ENCODE measurements at regions not wholly inside any gene's neighbourhood (a gene's known extent, or its start where the extent isn't known, plus 50 kb on each side); places are given as distances from the start of the nearest gene placed in this dataset.
A peak's percentile ranks its signal among the peaks of the same experiment; 100 is the strongest.

DNA sequence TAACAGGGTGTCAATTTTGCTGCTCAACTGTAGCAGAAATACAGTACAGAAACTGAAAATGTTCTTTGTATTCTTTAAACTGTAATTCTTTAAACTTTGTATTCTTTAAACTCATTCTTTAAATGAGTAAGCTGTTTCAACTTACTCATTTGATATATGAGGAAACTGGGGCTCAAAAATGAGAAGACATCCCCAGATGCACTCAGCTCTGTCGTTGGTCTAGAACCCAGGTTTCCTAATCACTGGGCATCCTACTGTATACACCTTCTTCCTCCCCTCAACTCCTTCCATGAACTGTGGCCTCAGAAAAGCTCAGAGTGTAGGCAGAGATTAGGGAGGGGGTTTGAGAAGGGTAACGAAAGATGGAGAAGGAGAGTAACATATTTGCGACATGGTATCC is 136.5 kb upstream of the MAST4 start:
- no peak for DNase-seq (ENCODE audit: low read depth in 2 of 3, low spot score in 1 of 3)

DNA sequence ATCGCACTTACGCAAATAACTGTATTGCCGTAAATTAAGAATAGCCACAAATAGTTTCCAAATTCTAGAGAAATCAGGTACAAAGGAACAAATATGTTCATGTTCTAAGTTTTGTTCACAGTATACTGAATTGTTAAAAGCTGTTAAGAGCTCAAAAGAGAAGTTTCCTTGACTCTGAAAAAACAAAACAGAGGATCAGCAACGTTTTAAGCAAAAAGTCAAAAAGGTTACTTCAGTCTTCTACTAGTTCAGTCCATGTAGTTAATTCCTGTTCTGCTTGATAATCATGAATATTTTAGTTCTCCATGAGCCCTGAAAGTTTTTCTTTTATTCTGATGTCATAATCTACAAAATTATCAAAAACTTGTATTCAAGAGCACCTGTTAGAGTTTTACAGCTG is 128.6 kb upstream of the MAST4 start:
- no peak for DNase-seq (ENCODE audit: low read depth in 2 of 3, low spot score in 1 of 3)

DNA sequence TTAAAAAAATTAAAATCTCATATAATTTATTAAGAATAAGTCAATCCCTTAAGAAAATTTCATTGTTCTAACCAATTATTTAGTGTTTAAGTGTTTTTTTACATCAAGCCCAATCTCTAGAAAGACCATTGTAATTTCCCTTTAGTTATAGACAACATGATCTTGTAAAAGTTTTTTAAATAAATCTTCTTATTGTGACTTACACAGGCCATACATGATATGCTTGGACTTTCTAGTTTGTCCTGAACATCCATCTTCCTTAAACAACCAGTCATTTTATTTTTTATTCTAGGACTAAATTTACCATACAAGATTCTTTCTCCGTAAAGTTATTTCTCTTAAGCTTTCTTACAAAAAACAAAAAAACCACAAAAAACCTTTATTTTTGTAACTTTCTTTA is 126.5 kb upstream of the MAST4 start:
- DNase-seq (ENCODE audit: low read depth in 2 of 3, low spot score in 1 of 3), result no peak

DNA sequence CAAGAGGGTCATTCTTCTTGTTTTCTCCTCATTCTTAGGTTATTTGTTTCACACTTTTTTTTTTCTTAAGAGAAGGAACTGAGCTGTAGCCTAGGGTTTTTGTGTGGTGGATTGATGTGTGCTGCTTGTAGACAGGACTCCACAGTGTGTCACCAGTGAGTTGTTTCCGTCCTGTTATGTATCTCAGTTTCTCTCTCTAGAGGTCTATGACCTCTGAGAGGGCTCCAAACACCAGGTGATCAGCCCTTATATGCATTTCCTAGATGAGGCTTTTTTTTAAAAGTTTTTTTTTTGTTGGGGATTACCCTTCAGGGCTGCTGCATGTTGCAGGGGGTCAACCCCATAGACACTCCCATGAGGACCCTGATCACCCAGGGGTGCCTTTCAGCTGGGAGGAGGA is 124.2 kb upstream of the MAST4 start:
- no peak for DNase-seq (ENCODE audit: low read depth in 2 of 3, low spot score in 1 of 3)

DNA sequence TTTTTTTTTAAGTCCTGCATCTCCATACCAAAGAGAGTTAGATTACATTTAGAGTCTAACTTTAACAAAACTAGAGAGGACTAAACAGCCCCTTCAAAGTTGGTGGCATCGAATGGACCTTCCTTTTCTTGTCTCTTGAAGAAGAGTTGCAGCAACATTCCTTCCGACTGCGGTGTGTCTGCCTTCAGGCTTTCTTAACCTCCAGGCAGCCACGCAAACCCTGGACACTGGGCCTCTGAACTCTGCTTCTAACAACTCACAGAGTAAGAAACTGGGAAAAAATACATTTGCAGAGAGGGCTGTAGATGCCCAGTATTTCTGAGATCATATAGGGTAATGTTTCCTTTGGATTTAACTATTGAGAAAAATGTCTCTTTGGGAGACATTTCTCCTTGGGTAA is 120.5 kb upstream of the MAST4 start:
- DNase-seq (ENCODE audit: low read depth in 2 of 3, low spot score in 1 of 3), result no peak

DNA sequence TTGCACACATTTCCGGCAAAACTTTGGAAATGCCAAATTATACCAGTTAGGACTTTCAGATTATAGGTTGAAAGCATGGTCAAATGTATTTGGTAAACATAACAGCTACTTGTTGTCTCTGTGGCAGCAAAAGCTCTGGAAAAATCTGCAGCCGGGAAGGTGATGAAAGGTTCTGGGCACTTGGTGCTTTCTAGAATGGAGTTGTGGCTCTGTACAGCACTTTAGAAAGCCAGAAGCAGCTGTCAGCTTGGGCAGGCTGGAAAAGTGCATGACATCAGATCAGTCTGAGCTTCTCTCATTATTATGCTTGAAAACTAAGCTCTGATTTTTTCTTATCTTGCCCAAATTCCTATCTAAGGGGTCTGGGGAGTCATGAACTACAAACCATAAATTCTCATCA is 118.6 kb upstream of the MAST4 start:
- no peak for DNase-seq (ENCODE audit: low read depth in 2 of 3, low spot score in 1 of 3)

DNA sequence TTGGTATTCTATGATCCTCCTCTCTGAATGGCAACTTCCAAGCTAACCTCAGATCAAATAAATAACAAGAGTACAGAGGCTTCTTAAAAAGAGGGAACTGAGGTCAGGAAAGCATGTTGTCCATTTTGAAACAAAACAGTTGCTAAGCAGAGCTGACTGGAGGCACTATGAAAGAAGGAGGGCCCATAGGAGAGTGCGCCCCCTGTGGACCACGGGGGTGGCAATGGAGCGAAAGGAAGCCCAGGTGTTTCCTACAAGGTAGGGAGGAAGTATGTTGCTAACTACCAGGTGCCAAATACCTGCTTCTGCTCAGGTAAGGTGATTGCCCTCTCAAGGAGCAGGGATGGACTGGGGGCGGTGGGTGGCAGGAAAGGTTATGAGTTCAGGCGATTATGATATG is 101.8 kb upstream of the MAST4 start:
- DNase-seq (ENCODE audit: low read depth in 2 of 3, low spot score in 1 of 3), result peak in 1 of 3 donors; percentile 7

DNA sequence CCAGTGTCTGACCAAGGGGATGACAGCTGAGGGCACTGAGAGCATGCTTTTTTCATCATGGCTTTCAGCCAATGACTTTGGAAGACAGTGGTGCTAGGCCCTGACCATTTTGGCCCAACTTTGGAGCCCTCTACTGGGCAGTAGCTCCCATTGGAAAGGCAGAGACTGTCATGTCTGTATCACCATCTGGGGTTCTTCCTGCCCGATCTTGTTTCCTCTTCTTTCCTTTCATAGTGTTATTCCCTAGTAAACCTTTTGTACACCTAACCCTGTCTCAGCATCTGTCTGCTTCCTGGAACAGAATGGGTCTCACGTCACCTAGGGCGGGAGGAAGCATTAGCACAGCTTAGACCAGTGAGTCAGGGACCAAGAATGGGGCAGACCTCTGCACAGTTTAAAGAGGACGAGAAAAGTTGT is 97.4 kb upstream of the MAST4 start:
- no peak for DNase-seq (ENCODE audit: low read depth in 2 of 3, low spot score in 1 of 3)

DNA sequence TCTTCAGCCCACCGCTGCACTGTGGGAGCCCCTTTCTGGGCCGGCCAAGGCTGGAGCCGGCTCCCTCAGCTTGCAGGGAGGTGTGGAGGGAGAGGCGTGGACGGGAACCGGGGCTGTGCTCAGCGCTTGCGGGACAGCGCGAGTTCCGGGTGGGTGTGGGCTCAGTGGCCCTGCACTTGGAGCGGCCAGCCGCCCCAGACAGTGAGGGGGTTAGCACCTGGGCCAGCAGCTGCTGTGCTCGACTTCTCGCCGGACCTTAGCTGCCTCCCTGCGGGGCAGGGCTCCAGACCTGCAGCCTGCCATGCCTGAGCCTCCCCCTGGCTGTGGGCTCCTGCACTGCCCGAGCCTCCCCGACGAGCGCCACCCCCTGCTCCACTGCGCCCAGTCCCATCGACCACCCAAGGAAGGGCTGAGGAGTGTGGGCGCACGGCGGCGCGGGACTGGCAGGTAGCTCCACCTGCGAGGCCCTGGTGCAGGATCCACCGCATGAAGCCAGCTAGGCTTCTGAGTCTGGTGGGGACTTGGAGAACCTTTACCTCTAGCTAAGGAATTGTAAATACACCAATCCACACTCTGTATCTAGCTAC is 92.9 kb upstream of the MAST4 start:
- no peak for DNase-seq (ENCODE audit: low read depth in 2 of 3, low spot score in 1 of 3)

DNA sequence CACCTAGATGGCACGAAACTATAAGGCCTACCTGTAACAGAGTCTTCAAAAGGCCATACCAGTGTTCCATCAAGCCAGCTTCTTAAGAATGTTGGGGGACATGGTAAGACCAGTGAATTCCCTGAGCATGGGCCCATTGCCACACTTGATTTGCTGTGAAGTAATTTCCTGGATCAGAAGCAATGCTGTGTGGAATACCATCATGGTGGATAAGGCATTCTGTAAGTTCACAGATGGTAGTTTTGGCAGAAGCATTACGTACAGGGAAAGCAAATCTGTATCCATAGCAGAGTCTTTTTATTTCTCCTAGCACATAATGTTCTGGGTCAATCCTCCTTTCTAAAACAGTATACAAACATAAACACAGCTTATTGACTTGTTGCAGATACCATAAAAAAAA is 89.1 kb upstream of the MAST4 start:
- no peak for DNase-seq (ENCODE audit: low read depth in 2 of 3, low spot score in 1 of 3)

DNA sequence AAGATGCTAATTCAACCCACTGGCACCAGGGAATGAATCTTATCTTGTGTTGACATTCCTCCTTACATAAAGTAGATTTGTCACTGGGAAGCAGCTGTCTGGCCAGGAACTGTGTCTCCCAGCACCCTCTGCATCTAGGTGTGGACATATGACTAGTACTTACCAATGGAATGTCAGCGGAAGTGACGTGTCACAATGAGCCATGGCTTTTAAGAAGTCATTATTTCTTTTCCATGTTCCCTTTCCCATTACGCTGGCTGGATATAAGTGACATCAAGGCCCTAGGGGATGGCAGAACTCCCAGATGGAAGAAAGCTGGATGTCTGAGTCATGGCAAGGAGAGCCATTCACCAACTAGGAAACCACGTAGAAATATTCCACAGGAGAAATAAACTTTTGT is 84.7 kb upstream of the MAST4 start:
- DNase-seq (ENCODE audit: low read depth in 2 of 3, low spot score in 1 of 3), result no peak

DNA sequence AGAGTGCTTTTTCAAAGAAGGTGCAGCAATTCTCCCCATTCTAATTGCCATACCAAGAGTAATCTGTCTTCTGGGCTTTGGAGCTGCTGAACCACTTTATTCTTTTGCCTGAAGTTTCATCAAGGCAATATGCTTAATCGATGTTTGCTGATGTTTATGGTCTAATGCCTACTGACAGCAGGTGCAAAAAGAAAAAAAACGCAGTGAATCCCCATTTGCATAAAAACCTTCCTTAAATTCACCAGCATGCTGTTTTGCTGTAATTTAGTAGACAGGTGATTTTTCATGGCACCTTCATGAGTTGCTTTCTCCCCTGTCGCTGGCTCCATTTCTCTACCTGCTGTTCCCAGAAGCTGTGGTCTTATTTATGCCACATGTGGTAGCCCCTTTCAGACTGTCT is 83.1 kb upstream of the MAST4 start:
- DNase-seq (ENCODE audit: low read depth in 2 of 3, low spot score in 1 of 3), result no peak

DNA sequence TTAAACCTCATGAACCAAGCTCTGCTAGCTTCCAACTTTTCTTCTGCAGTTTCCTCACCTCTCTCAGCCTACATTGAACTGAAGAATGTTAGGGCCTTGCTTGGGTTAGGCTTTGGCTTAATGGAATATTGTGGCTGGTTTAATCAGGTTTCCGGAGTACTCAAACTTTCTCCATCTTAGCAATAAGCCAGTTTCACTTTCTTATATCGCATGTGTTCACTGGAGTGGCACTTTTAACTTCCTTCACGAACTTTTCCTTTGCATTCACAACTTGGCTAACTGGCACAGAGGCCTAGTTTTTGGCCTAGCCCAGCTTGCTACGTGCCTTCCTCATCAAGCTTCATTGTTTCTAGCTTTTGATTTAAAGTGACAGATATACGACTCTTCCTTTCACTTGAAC is 81.0 kb upstream of the MAST4 start:
- DNase-seq (ENCODE audit: low read depth in 2 of 3, low spot score in 1 of 3), result no peak

DNA sequence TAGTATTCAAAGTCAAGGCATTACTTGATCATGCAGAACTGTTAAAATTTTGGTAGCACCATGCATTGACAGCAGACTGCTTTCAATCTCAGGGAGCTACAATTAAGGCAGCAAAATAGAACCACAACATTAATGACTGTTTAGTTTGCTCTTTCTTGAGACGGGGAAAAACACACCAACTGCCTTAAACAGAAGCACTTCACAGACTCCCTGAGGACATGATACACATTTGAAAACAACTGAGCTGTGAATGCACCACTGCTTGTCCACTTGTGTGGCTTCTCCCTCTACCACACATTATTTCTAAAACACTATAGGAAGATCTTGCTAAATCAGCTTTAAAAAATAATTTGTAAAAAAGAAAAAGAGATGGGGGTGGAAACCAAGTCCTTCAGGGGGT is 79.6 kb upstream of the MAST4 start:
- DNase-seq (ENCODE audit: low read depth in 2 of 3, low spot score in 1 of 3), result no peak

DNA sequence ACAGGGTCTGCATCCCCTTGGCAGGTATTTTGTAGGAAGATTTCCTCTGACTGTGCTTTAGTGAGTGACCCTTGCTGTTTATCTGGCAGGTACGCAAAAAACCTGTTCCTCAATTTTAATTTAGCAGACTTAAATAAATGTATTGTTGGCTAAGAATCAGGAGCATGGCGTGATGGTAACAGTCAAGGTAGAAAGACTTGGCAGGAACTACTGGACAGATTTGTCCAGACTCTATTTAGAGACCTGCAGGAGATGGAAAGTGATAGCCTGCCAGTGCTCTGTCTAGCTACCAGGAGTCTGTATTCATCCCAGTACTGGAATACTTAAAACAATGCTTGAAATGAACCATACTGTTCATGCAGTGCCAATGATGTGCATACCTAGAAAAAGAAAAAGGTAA is 78.8 kb upstream of the MAST4 start:
- no peak for DNase-seq (ENCODE audit: low read depth in 2 of 3, low spot score in 1 of 3)

DNA sequence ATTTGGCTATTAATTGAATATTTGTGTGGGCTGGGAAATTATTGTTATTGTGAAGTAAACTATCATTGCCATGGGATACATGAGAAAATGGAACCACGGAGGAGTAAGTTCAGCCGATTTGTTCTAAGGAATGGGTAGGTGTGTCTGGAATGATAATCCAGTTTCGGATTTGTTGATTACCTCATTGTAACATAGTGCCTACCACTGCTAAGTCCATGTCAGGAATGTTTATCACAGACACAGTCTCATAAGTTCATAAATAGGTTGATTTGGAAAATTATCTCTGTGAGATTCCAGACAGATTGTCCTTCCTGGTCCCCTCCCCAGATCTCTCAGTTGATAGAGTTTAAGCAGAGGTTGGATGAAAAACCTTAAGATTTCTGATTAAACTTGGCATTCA is 78.1 kb upstream of the MAST4 start:
- DNase-seq (ENCODE audit: low read depth in 2 of 3, low spot score in 1 of 3), result no peak

DNA sequence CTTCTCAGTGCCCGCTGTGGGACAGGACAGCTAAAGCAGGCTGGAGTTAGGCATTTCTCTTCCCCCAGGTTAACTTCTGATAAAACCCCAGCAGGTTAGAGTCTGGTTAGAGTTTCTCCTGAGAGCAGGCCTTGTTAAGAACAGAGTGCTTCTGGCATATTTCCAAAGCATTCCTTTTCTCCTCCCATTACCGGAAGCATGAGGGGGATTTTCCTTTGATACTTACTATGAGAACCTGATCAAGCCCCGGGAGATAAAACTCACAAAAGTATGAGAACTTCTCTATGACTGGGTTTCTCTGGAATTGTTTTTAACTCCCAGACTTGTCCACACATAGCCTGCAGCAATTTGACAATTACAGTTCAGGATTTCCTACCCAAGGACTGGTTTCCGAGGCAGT is 77.4 kb upstream of the MAST4 start:
- no peak for DNase-seq (ENCODE audit: low read depth in 2 of 3, low spot score in 1 of 3)

DNA sequence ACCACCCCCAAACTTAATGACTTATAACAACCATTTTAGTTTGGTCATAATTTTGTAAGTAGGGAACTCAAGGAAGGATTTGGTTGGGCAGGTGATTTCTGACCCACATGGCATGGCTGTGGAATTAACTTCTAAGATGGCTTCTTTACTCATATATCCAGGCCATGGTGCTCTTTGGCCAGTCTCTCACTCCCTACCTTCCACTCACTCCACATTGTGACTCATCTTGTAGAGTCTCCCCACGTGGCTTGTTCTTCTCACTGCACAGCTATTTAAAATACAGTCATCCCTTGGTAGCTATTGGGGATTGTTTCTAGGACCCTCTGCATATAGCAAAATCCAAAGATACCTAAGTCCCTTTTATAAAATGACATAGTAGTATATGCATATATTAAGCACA is 76.6 kb upstream of the MAST4 start:
- DNase-seq (ENCODE audit: low read depth in 2 of 3, low spot score in 1 of 3), result no peak

DNA sequence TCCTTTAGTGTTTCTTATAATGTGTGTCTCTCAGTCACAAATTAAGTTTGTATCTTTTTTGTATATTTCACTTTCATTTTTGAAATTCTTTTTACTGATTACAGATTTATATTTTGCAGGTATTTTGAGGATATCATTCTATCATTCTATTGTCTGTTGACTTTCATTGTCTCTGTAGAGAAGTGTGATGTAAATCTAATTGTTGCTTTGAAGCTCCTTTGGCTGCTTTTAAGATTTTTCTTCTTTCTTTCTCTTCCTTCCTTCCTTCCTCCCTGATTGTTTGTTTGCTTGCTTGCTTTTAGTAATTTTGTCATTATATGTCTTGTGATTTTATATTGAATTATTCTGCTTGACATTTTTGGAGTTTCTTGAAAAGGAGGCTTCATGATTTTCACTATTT is 75.3 kb upstream of the MAST4 start:
- no peak for DNase-seq (ENCODE audit: low read depth in 2 of 3, low spot score in 1 of 3)

DNA sequence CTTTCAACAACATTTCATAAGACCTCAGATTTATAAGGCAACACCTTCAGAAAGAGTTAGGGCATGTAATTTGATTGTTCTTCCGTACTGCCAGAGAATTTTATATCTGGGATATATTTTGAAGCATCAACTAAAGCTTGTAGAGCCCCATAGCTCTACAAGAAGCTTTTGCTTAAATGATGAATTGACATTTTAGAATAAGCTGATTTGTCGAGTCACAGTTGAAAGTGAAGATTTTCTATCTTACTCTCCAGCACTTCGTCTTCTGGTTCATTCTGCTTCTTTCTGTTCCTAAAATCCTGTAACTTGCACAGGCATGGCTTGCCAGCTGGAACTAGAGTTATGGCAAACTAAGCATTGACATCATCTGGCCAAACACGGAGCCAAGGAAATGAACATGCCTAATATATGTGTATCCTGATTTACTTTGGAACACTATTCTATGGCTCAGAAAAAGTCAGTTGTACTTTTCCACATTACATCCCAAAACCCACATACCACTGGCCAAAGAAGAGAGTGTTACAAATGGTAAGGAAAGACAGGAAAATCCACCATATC is 68.6 kb upstream of the MAST4 start:
- no peak for DNase-seq (ENCODE audit: low read depth in 2 of 3, low spot score in 1 of 3)

DNA sequence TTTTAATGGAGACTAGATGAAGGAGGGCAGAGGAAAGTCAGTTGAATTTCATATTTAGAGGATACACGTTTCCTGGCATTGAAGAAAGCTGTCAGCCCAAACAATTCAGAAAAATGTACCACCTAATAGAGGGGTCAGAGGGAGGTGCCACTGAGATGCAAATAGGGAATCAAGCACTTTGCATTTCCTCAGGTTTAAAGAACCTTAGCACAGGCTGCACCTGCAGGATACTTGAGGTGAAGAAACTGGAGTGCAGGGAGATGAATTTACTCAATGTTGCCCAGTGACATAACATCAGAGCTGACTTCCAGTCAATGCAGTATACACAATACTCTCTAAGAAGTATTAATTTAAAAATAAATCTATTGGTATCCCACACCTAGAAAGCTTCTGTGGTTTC is 67.0 kb upstream of the MAST4 start:
- no peak for DNase-seq (ENCODE audit: low read depth in 2 of 3, low spot score in 1 of 3)

DNA sequence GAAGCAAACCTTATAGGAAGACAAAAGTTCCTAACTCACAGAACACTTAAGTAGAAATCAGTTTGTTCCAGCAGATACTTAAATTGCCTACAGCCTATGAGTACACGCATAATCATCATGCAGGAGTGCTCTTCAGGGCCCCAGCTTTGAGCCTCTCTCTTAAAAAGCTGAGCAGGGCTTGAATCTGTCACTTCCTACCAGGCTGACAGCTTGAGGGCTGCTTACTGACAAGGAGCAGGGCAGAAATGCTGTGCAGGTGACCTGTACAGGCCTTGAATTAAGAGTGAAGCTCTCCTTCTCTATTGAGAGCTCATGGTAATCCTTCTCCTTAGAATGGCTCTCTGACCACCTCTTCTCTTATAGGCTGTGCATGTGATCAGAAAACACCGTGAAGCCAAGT is 66.5 kb upstream of the MAST4 start:
- DNase-seq (ENCODE audit: low read depth in 2 of 3, low spot score in 1 of 3), result no peak

DNA sequence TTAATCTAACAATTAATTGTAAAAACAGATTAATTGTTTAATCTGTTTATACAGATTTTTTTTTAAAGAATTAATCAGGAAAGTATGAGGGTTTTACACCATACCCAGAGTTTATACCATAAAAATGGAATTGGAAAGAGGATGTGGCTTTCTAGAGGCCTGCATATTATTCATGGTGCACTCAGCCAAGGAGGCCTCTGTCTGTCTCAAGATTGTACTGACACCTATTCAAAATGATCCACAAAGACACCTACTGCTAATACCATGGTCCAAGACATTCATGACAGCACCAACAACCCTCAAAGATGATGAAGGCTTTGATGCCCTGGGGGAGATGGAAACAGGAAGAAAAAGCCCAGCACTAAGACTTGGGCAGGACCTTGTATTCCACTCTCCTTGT is 58.1 kb upstream of the MAST4 start:
- no peak for DNase-seq (ENCODE audit: low read depth in 2 of 3, low spot score in 1 of 3)

DNA sequence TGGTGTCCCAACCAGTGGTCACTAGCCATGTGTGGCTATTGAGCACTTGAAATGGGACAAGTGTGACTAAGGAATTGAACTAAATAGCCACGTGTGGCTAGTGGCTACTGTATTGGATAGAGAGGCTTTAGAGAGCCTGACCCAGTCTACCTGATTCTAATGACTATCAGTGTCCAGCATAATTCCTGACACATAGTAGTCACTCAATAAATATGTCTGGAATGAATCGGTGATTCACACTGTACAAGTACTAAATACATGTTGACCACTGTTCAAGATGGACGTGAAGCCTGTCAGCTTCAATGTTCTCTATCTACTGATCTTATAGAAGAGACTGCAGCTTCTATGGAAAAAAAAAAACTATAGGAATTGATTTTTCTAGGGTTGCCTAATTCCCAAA is 57.7 kb upstream of the MAST4 start:
- DNase-seq (ENCODE audit: low read depth in 2 of 3, low spot score in 1 of 3), result no peak
